GM21515 (cell line): ENCODE measurements at regions not wholly inside any gene's neighbourhood (a gene's known extent, or its start where the extent isn't known, plus 50 kb on each side); places are given as distances from the start of the nearest gene placed in this dataset.

Experiments used
- ATAC-seq: cut with Tn5 transposase; IDR thresholded peaks from one replicate; pipeline ENCODE4 v1.9.1; 2021; ENCODE audit not compliant: unreplicated experiment

DNA sequence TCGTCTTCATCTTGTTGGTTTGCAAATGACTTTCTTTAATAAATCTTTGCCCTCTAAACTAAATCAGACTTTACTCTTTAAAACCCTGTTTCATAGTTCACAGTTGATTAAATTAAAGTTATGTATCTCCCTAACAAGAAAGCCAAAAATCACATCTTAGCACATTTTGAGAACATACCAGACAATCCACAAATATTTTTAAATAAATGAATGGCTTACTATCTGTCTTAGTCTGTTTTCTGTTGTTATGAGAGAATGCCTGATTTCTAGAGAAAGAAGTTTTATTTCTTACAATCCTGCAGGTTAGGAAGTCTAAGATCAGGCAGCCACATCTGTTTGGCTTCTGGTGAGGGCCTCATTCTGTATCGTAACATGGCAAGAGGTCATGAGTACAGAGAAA is 1090.2 kb upstream of the PIK3C3 start:
- ATAC-seq, result no peak

DNA sequence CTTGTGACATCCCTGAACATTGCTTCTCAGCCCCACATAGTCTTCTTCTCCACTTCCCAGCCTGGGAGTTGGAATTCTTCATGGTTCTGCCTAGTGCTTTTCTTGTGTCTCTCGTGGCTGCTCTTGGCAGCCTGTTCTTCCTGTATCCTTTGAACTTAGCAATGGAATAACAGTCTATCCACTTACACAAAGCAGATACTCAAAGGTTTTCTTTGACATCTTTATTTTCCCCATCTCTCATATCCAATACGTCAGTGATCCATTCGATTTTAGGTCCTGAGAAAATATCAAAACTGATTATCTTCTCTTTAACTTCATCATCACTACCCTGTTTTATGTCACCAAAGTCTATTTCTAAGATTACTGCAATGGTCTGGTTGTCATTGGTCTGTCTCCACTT is 1091.2 kb upstream of the PIK3C3 start:
- no peak for ATAC-seq

- ATAC-seq, result no peak
Observed at GRCh38 chr18:40860189-40860588, 1094.8 kb upstream of the PIK3C3 start.

- ATAC-seq, result no peak
Observed at GRCh38 chr18:40855661-40856060, 1099.4 kb upstream of the PIK3C3 start.

- ATAC-seq, result no peak
Observed at GRCh38 chr18:40852406-40852805, 1102.6 kb upstream of the PIK3C3 start.

DNA sequence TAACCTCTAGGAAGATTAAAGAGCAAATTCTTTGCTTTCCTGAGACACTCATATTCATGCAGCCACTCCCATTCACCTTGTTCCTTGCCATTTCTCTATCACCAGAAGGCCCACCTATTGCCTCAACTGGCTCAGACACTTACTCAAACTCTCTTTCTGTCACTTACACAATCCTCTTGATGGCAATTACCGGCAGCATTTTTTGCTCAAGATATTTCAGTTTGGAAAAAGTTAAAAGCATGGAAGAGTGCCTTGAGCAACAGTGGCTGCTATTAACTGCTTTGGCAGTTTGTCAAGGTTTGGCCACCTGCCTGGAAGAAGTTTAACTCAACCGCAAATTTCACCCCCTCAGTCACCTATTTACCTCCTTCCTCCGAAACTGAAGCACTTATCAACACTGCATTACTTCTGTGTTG is 1104.0 kb upstream of the PIK3C3 start:
- ATAC-seq, result no peak

DNA sequence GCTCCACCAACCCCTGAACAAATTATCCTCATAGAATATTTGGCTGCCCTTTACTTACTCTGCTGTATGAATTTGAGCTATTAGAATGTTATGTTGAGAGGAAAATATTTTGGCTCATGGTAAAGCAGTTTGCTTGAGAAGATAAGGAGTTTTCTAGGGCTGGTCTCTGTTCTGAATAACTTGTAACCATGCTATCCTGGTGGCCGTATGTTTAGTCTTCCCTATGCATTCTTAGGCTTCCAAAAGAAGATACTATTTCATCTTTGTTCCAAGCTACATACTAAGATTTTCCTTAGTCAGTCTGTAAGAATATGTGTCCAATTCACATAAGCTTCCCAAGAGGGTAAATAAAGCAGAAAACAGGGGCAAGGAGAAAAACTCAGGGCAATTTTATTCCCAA is 1105.1 kb upstream of the PIK3C3 start:
- ATAC-seq, result no peak

- no peak for ATAC-seq
Observed at GRCh38 chr18:40841467-40841866, 1113.6 kb upstream of the PIK3C3 start.

GRCh38 chr18:40841063-40841462 is 1114.0 kb upstream of the PIK3C3 start:
- no peak for ATAC-seq

- ATAC-seq, result no peak
Observed at GRCh38 chr18:40832362-40832761, 1122.7 kb upstream of the PIK3C3 start.

DNA sequence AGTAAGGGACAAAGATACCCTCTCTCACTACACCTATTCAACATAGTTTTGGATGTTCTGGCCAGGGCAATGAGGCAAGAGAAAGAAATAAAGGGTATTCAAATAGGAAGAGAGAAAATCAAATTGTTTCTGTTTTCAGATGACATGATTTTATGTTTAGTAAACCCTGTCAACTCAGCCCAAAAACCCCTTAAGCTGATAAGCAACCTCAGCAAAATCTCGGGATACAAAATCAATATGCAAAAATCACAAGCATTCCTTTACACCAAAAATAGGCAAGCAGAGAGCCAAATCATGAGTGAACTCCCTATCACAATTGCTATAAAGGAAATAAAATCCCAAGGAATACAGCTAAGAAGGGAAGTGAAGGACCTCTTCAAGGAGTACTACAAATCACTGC is 1130.7 kb upstream of the PIK3C3 start:
- ATAC-seq, result no peak

GRCh38 chr18:40821596-40822243 is 1133.3 kb upstream of the PIK3C3 start:
- no peak for ATAC-seq

DNA sequence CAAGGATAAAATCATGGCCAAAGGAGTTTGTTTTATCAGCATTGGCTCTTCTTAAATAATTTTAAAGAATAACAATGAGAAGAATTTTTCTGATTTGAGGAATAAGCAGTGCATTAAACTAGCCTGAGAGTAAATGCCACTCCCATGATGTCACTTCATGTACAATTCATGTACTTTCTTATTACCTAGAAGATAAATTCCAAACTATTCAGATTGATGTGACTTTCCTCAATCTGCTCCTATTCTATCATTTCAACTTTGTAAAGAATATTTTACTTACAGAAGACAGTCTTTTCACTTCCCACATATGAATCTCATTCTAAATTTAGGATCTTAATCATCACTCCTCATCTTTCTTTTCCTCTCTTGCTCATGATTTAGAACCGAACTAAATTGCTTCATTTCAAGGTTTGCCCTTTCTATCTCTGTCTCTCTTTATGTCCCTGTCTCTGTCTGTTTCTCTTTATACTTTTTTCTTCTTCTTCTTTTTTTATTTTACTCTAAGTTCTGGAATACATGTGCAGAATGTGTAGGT is 1142.0 kb upstream of the PIK3C3 start:
- ATAC-seq, result no peak

DNA sequence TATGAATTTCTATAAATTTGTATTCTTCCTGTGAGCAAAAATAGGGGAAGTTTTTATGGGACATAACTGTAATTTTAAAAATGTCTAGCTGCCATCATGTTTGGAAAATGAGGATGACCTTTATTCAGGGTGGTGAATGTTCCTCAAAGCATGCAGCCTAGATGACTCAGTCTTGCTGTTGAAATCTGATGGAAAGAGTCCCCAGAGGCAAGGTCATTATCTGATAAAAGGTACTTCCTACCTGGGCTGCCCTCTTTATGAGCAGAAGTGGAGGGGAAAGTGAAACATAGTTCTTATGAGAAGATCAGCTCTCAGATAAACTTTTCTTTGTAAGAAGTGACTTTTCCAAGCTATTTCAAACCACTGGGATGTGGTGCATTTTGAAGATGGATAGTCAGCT is 1144.7 kb upstream of the PIK3C3 start:
- no peak for ATAC-seq

- ATAC-seq, result no peak
Observed at GRCh38 chr18:40789286-40789685, 1165.7 kb upstream of the PIK3C3 start.

DNA sequence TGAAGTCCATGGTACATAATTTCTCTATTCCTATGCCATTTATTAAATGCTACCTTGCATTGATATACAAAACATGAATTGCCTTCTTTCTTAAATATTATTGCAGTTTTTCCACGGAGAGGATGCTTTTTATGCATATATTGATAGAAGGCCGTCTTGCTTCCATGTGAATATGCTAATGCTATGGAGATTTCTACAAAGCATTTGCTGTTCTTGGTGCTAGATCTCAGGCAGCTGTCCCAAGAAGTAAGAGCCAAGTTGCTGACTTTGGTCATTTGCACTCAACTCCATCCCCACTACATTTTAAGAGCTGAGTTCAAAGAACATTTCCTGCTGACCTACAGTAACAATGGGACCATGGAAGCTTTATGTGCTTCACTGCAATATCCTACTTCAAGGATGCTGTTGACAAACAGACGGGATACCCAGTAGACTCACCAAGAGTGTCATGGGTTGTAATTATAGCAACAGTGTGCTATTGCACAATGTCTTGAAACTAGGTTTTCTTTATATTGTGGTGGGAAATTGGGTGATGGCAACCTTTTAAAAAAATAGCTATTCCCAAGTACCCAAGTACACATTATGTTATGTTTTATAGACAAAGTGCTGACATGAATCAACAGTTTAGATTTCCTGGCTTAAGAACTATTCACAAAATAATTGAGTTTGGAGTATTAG is 1172.4 kb upstream of the PIK3C3 start:
- ATAC-seq, result no peak

DNA sequence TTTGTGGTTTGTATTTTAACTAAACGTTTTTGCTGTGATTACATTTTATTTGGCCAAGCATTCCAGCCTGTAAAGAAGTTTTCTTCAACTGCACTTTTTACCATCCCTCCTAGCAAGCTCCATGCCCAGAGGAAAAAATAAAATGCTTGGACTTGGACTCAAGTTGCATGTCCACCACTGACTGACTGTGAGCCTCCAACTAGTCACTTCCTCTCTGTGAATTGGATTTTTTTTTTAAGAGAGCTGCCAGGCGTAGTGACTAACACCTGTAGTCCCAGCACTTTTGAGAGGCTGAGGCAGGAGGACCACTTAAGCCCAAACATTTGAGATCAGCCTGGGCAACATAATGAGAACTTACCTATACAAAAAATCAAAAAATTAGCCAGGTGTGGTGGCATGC is 1185.2 kb upstream of the PIK3C3 start:
- ATAC-seq, result no peak

DNA sequence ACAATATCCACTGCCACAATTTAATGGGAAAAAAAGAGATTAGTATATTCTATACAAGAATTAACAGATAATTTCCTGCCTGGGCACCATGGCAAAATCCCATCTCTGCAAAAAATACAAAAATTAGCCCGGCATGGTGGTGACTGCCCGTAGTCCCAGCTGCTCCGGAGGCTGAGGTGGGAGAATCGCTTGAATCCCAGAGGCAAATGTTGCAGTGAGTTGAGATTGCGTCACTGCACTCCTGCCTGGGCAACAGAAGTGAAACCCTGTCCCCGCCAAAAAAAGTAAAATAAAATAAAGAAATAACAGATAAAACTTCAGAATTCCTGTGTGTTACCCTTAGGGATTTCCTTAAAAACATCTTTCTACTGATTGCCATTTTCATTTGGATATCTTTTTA is 1194.8 kb upstream of the PIK3C3 start:
- ATAC-seq, result no peak

DNA sequence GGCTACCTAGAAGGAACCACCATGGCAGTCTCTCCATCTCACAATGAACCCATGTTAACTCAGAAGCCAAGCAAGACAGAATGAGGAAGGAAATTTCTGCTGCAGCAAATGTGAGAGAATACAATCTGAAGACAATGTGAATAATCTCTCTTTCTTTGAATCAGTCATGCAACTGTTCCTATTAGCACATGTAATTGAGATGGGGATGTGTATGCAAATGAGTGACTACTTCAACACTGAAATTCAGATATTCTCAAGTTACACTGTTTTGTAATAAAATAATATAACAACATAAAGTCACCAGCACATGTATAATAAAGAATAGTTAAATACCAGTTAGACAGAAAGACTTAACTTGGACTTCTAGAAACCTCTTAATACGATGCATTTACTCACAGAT is 1200.6 kb upstream of the PIK3C3 start:
- no peak for ATAC-seq

GRCh38 chr18:40752316-40752715 is 1202.7 kb upstream of the PIK3C3 start:
- ATAC-seq, result no peak

GRCh38 chr18:40751186-40751585 is 1203.8 kb upstream of the PIK3C3 start:
- no peak for ATAC-seq

- no peak for ATAC-seq
Observed at GRCh38 chr18:40739029-40739428, 1216.0 kb upstream of the PIK3C3 start.
